Hematopoietic multipotent progenitor cell (in vitro differentiated cells): ENCODE measurements at regions not wholly inside any gene's neighbourhood (a gene's known extent, or its start where the extent isn't known, plus 50 kb on each side); places are given as distances from the start of the nearest gene placed in this dataset.
A peak's percentile ranks its signal among the peaks of the same experiment; 100 is the strongest.

Source experiments
- DNase-seq, 3 donors: peaks; one replicate each; pipeline ENCODE4 v3.0.0-alpha.2; 2011 to 2015; ENCODE audit warnings: low read depth in 2 of 3, low spot score in 2 of 3

DNA sequence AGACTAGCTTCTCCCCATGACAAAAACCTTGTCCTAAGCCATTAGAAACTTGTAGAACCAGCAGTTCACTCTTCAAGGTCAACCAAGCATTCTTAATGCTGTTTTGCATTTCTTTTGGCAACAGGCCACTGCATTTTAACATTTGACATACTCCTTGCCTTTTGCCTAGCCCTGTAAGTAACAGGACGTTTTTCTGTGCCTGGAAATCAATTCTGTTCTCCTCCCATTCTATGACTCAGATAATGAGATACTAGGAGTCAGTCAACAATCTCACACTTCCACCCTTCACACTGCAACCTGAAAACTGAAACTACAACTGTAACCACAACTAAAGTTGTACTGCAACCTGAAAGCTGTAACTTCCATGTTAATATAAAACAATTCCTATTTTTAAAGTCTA, 268.7 kb downstream of the MZT1 start:
- no peak for DNase-seq

DNA sequence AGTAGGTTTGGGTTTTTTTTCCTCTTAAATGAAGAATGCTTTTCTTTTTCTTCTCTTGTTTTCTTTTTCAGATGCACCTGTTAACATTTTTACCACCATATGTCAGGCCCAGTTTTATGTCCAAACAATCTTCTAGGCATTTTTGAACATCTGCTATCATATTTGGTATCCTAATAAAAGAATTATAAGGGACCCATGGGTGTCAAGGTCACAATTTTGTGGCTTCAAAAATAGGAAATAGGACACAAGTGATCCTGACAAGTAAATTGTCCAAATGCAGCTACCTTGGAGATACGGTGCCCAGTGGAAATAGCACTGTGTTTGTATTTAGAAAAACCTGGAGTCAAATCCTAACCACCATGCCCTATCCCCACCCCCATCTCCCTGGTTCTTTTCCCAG, 270.3 kb downstream of the MZT1 start:
- DNase-seq: no peak

DNA sequence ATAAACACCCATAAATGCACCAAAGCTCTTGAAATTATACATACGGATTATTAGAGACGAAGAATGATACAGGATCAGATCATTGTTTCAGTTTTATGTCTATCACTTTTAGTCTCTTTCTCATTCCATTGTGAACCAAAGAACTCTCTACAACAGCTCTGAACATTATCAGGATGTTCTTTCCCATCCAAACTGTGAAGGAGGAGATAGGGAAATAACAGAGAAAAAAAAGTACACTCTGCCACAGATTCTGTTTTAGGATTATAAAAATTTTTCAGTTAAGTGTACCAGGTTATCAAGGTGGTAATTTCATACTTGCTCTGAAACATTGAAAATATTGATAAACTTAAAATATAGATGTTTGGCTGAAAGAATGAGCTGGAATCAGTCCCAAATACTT, 270.9 kb downstream of the MZT1 start:
- DNase-seq: no peak

DNA sequence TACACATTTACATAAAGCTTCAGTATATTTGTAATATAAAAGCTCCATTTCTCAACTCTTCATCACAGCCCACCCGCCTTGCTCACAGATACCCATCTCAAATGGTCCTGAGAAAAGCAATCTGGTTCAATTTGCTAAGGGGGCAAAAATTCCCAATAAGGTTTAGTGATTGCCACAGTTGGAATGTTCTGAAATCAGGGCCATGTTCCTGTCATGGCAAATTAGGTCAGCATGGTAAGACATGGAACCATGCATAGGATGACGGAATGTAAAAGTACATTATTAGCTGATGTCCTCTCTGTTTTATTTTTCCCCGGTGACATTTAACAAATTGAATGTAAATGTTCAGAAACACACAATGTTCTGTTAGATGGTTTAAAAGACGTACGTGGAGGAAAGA, 274.3 kb downstream of the MZT1 start:
- DNase-seq: no peak

DNA sequence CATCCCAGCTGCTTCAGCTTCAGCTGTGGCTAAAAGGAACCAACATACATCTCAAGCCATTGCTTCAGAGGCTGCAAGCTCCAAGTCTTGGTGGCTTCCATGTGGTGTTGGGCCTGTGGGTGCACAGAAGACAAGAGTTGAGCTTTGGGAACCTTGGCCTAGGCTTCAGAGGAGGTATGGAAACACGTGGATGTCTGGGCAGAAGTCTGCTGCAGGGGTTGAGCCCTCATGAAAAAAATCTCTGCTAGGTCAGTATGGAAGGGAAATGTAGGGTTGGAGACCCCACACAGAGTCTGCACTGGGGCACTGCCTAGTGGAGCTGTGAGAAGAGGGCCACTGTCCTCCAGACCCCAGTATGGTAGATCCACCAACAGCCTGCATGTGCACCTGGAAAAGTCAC, 279.3 kb downstream of the MZT1 start:
- no peak for DNase-seq

DNA sequence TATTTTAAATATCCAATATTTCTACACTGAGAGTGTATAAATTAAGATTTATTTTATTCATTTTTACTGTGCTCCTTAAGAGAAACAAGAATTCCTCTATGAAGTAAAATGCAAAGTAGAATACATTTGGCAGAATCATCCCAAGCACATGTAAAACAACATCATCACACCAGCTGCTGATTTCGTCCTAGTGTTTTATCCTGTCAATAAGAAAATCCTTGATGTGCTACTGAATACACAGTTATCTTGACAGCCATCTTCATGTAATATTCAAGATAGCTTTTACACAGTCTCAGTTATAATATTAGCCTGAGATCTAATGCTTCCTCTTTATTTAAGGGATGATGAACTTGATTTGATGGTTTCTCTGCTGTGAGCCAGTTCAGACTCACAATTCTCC, 282.4 kb downstream of the MZT1 start:
- no peak for DNase-seq

DNA sequence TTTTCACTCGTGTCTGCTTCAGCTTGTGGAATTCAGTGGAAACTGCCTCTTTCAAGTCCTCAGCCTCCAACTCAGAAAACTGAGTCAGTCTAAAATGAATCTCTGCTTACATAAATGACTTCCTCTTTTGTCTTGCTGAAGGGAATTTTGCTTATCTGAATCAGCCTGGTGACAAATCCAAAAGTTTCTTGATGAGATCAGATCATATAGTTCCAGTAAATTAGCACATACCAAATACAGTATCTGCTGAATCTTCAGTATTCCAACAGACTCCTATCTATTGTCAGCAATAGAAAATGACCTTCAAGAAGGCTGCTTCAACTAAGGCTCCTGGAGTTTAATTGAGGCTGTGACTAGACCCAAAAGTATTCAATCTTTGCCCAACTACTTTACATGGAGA, 290.0 kb downstream of the MZT1 start:
- peak in 1 of 3 donors; percentile 4 for DNase-seq

DNA sequence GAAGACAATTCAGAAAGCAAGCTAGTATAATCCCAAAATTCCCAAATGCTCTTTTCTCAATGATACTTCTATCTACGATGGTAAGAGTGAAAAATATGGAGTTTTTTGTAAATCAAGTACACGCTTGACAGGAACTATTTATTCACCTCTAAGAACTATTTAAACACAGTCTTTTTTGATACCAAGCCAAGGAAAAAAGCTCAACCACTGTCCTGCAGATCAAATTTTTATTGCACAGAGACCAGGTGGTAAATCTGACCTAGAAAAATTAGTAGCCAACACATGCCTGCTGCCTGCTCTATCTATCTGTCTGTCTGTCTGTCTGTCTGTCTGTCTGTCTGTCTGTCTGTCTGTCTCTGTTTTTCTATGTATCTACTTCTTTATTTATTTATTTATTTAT, 292.2 kb downstream of the MZT1 start:
- no peak for DNase-seq

DNA sequence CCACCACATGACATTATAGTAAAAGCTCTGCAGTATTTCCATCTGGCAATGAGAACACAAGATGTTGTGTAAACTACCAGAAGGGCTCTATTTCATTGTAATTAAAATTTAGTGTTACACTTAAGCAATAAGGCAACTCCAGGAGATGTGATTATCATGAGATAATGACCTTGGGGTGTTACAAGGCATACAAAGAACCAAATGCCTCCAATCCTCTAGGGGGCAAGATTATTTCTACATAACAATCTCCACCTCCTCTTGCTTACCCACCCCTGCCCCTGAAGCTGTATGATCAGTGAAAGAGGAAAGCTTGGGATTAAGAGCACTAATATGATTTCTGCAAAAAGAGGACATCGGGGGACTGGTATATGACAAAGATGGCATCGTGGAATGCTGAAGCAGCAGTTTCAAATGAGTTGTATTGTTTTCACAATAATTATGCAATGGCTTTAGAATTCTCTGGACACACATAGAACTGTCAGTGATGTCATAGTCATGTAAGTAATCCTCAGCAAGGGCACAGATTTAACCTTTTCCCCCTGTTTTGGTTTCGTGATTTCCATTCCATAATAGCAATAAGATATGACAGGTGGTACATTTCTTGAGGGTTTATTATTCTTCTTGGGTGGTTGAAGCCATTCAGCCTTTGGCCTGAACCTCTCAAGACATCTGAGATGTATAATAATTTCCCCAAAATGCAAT, 295.3 kb downstream of the MZT1 start:
- no peak for DNase-seq

DNA sequence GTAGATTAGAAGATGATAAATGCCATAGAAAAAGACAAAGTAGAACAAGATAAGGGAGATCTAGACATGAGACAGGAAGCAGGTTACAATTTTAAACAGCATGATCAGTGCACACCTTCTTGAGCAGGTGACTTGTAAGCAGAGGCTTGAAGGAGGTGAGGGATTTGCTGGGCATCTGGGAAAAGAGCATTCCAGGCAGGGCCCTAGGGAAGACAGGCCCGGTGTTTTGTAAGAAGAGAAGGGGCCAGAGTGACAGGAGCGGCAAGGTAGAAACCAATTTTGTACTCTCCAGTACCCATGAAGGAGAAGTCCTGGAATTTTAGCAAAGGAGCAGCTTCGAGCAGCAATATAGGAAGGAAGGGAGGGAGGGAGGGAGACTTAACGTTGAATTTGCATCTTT, 296.5 kb downstream of the MZT1 start:
- no peak for DNase-seq

DNA sequence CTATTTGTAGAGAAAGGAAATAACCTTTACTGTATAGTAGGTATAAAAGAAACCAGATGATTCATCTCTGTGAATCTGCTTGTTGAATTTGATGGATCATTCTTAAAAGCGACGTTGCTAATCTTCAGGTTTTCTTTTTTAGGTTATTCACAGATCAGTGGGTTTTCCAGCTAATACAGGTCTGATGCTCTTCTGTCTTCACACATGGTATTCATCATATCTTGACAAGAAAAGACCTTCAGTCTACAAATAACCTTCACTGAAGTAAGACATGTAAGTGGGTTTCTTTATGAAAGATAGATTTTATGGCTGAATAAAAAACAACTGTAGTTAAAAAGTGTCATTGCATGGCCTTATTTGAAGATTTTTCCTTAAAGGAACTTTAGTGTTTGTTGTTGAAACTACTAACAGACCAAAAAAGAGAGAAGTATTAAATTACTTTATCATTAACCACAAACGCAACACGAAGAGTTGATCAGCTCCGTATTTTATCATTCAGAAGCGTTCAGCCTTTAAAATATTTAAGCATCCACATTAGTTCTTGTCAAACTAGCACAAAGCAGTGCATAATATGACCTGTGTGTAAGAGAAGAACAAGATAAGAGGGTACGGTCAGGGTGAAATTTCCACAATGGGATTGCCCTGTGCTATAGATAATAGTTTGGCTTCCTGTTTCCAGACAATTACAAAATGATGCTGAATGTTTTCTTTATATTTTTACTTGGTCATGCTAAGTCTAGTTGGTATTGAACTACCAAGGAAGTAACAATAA, 299.5 kb downstream of the MZT1 start:
- DNase-seq: no peak

DNA sequence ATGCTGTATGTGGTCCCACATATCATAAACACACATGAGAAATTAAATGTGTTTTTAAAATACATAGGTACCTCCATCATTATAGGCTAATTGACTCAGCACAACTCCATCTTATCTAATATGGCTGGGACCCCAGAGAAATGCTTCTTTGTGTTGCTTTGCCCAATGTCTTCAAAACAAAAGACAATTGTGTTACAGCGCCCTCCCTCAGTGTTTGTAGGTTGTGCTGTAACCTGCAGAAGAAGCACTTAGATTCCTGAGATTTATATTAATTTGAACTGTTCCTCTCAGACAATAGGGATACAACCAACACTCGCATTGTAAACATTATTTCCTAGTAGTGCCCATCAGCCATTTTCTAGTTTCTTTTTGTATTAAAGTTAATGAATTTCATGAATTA, 303.4 kb downstream of the MZT1 start:
- DNase-seq: no peak

DNA sequence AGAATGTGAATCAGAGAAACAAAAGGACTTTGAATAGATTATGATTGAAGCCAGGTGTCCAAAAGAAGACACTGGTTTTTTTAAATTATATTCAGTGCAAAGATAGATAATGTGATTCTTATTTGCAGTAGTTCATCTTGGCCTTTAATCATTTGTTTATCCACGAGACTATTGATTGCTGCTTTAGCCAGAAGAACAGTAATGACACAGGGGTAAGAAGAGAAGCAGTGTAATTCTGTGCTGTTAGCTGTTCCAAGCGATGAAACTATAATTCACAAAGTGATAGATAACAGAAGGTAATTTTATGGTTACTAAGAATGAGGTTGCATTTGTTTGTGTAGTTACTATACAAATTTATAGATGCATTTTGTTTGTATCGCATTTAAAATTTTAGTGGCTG, 311.6 kb downstream of the MZT1 start:
- DNase-seq: no peak

DNA sequence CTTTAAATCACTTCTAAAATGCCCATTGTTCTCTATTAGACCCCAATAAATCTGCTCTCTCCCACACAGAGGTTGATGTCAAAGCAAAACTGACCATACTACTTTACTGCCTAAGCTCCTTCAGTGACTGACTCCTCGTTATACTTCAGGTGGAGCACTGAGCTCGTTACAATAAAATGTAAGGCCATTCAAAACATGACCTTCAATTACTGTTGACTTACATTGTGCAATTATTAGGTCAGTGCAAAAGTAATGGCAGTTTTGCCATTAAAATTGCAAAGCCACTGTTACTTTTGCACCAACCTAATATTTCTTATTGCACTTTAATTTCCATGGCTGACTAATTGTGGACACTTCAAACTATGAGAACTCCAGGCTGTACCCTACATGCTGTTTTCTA, 314.9 kb downstream of the MZT1 start:
- no peak for DNase-seq

DNA sequence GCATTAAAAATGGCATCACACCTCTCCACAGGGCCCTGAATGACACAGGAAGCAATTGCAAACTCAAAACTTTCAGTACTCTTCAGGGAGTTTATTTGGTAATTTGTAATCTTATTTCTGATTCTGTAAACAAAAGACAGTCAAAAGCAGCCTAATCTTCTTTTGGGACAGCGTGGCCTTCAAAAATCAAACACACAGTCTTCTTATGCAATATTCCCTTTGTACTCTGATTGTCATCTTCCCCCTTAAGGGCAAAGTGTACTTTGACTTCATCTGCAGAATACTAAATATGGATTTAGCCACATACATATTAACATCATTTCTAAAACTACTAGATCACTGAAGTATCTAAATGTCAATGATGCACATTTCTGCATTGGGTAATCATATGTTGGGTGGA, 322.0 kb downstream of the MZT1 start:
- DNase-seq: no peak

DNA sequence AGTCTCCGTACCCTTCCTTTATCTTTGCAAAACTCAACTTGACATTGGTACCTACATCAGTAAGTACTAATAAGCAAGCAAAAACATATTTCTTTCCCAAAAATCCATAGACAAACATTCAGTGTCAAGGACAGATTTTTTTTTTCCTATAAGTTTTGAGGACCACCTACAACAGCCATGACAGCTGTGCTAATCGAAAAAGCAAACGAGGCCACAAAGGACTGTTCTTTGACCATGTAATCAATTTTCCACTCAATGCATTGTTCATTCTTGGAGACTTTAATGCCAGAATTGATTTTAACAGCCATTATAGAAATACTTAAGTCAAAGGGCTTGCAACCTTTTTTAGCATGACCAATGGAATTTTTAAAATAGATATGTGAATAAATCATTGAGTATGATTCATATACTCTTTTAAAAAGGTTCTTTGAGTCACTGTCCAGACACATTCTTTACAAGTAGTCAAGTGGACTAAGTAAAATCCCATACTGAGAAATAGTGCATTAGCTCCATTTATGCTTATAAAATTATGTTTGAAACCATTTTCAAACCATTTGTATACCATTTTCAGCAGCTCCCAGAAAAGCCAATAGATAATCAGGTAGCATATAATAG, 323.9 kb downstream of the MZT1 start:
- DNase-seq: no peak

DNA sequence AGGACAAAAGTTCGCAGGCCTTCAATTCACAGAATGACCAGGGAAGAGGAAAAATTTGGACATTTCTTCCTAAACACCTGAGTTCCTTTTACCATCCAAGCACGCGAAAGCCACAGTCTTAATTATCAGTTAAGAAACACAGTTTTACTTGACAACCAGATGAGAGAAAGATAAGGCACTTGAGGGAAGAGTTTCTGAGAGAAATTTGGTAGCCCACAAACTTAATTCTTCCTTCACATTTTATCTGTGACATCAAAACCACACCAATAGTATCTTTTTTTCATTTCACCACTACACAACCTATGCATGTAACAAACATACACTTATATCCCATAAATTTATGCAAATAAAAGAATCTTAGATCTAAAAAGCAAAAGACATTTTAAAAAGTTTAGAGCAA, 326.6 kb downstream of the MZT1 start:
- no peak for DNase-seq

DNA sequence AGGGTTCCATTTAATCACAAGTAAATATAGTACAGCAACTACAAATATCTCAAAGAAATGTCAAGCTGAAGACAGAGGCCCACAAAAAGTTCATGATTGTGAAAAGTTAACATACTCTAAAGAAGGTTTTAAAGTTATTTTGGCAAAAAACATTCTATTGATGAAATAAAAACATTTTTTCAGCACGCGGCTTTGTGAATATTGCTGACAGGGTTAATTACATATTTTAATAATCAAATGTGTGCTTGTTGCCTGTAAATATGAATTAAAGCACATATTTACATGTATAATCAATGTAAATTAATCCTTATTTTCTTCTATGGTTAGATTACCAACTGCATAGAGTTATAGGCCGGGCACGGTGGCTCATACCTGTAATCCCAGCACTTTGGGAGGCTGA, 328.1 kb downstream of the MZT1 start:
- DNase-seq: no peak

DNA sequence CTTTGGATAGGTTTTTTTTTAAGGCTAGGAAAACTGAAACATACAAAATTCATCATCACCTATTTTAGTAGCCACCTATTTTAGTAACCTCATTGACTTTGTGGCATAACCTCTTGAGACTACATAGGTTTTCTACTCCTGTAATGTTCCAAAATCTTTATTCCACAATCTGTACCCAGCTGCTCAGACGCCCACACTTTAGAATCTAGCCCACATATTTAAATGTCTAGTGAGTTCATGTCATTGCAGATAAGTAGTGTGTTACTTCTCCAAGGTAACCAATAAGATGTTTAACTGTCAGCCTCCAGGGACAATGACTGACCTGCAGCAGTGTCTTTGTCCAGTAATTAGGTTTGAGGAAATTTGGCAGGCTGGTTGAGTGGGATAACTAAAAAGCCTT, 330.2 kb downstream of the MZT1 start:
- DNase-seq: no peak

DNA sequence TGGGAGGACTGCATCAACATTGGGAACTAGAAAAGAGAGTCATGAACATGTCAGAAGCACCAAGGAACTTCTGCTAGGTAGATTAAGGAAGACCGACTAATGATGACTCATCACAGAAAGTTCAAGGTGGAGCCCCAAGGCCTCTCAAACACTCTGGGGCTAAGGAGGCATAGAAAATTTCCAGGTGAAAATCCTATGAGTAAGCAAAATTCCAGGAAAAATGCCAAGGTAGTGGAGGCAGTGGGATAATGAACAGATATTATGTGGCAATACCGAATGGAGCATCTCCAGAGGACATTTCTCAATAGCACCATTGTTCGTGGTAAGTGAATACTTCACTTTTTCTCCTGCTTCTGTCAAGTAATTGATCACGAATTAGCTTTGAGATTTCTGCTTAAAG, 336.5 kb downstream of the MZT1 start:
- no peak for DNase-seq

DNA sequence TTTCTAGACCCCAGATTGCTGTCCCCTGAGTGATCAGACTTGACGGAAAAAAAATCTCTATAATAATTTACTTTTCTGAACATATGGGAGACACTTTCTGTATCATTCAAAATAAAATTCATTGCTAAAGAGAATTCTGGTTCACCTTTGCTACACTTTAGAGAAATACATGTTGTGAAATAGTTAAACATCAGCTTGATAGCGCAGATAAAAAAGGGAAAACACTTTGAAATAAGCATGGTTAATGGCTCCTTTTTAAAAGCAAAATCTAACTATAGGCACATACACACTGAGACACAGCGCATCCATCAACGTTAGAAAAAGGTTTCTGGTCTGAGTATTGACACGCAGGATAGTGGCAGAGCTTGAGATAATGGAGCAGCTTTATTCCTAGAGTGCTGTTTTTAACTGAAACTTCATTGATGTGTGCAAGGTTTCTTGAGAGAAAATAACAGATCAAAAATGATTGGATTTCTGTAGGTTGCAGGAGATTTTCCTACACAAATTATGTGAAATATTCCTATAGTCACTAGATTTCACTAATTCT, 341.2 kb downstream of the MZT1 start:
- no peak for DNase-seq

DNA sequence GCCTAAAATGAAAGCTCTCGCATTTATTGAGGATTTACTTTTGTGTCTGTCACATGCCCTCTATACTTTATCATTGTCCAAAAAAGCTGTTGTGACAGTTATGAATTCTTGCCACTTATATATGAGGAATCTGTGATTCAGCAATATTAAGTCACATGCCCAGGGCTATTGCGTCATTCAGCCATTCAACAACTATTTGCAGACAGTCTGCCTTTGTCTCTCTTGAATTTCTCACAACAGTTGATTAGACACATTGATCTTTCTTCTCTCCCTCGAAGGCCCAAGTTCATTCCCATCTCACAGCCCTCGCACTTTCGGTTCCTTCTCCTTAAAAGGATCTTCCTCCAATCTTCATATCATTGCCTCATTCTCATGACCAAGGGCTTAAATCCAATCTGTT, 342.6 kb downstream of the MZT1 start:
- DNase-seq: peak in 1 of 3 donors; percentile 23
